ENCODE measurements at regions not wholly inside any gene's neighbourhood (a gene's known extent, or its start where the extent isn't known, plus 50 kb on each side); places are given as distances from the start of the nearest gene placed in this dataset.

DNA sequence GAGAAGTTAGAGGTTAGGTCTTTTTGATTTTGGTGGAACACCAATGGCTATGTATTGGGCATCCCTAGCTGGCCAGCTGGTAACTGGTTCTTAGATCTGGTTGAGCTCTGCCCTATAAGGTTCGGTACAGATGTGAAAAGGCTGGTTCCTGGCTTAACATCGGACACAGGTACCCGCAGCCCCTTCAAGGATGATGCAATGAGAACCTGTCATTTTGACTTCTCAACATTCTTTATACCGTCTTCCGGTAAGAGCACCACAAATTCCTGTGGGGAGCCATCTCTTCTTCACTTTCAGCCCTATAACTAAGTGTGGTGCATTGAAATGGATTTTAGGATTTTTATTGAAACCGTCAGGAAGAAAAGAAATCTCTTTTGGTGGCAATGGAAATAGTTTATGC is 222.8 kb downstream of the ADAMTS9 start:
- TF ChIP-seq, protein P1, sequence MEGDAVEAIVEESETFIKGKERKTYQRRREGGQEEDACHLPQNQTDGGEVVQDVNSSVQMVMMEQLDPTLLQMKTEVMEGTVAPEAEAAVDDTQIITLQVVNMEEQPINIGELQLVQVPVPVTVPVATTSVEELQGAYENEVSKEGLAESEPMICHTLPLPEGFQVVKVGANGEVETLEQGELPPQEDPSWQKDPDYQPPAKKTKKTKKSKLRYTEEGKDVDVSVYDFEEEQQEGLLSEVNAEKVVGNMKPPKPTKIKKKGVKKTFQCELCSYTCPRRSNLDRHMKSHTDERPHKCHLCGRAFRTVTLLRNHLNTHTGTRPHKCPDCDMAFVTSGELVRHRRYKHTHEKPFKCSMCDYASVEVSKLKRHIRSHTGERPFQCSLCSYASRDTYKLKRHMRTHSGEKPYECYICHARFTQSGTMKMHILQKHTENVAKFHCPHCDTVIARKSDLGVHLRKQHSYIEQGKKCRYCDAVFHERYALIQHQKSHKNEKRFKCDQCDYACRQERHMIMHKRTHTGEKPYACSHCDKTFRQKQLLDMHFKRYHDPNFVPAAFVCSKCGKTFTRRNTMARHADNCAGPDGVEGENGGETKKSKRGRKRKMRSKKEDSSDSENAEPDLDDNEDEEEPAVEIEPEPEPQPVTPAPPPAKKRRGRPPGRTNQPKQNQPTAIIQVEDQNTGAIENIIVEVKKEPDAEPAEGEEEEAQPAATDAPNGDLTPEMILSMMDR (IDR thresholded peaks at IDR 0.05; ENCODE audit: low read depth, low read length, poor library complexity, severe bottlenecking): no peak
- TF ChIP-seq EZH2phosphoT487 (IDR thresholded peaks at IDR 0.05; ENCODE audit: borderline replicate concordance, low read length): no peak
